GM19240 (cell line): ENCODE measurements at regions not wholly inside any gene's neighbourhood (a gene's known extent, or its start where the extent isn't known, plus 50 kb on each side); places are given as distances from the start of the nearest gene placed in this dataset.
"Not testable (repeated sequence)": the region's sequence is repeated elsewhere in the genome, so short reads cannot be mapped to it uniquely, and the experiment has no call there.

ENCODE experiments used
- DNase-seq: peaks from one replicate; pipeline ENCODE4 v3.0.0; 2011; ENCODE audit warnings: low spot score; ENCODE audit not compliant: insufficient read length

- no peak for DNase-seq
Measured at GRCh38 chr2:16394986-16395550, 270.6 kb downstream of the CYRIA start.

DNA sequence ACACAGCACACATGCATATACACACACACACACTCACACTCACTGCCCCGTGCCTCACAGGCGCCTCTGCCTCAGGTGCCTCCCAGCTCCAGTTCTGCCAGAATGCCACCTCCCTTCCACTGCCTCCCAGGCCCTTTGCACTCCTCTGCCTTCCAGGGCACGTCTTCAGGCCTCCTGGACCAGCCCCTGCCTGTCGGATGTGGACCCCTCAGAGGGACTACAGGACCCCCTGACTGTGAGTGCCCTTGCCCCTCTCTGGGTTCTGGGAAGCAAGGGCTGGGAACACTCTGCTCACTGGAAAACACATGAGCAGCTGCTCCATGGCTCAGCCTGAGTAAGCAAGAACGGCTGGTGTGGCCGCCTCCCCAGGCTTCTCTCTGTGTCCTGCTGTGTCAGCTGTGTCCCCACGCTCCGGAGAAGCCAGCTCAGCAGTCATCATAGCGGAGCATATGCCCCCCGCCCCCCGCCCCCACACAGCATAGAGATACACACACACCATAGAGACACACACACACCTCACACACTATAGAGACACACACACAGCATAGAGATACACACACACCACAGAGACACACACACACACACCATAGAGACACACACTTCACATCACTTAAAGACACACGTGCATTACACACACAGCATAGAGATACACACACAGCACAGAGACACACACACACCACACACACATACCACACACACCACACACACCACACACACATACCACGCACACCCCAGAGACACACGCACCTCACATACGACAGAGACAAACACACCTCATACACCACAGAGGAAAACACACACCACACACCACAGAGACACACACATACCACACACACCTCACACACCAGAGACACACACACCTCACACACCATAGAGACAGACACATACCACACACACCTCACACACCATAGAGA lies 271.3 kb downstream of the CYRIA start:
- DNase-seq, result no peak

DNA sequence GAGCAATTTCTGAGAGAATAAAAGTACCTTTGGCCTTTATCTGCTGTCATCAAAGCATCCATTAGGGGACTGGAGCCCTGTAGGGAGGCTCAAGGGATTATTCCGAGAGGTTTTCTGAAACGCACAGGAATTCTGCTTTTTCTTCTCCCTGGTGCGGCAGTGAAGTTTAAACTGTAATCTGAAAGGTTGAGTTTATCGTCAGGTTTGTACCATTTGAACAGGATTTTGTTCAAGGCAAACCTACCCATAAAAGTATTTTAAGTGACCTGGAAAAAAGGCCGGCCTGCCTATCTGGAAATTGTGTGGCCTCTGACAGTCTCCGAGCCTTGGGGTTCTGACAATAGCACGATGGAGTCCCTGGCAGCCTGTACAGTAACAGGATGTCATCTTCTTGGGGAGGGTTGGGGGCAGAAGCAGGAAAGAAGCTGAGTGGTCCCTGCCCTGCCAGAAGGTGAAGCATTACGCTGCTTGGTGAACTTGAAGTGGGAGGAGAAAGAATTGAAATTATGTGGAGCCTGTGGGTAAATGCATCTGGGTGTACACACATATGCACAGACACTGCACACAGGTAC lies 272.0 kb downstream of the CYRIA start:
- DNase-seq, result no peak

DNA sequence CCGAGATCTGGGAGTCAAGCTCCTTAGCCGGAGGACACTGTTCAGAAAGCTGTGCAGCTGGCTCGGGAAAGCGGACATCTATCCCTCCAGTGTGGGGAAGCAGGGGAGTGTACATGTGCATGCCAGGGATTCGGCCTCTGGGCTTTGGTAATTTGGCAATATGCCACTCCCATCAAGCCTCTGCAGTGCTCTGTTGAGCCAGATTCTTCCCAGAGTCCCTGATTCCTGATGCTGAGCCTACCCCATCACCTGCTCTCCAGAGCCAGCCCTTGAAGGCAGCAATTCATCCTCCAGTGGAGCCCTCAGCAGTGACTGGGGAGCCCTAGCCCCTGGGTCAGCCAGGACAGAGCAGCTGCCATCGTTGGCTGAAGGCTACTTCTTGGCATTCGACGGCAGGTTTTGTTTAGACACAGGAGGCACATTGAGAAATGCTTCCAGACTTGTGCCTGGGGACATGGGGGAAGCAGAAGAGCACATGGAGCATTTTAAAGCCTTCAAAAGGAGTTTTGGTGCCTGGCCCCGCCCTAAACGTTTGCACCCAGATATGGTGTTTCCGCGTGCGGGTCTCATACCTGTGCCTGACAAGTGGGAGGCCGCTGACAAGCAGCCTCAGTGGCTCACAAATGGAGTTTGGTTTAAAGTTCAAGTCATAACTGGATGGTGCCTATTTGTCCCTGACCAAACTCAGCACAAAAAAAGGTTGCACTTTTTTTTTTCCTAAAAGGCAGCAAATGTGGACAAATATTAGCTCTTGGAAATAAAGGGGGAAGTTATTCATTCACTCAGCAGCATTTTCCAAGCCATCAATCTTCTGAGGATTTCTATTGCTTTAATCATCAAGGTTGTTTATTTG lies 272.8 kb downstream of the CYRIA start:
- no peak for DNase-seq

DNA sequence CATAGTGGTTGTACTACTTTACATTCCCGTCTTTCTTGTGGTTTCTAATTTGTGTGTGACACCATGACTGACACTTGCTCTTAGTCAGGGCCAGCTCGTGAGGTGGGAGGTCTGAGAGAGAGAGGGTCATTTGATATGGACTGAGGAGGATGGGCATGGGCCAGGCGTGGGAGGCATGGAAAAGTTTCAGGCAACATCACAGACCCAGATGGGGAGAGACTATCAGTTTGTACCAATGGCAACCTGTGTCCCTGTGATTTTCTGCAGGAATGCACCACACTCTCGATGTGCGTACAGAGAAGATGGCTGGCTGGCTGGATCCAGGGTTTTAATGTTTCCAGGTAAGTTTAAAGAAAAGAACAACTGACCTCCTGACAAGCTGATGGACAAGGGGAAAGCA lies 273.6 kb downstream of the CYRIA start:
- no peak for DNase-seq

DNA sequence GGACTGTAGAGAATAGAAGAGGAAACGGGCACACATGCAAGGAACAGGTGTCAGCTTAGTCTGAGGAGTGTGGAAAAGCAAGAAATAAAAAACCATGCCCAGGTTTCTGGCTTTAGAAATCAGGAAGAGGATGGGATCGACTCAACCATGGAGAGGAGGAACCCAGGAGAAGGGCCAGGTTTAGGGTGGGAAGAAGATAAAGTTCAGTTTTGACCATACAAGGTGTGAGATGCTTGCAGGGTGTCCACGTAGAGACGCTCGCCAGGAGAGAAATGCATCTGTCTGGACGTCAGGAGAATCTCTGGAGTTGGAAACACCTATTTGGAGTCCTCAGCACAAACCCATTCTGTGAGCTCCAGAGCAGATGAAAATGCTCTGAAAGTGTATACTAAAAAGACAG lies 275.1 kb downstream of the CYRIA start:
- no peak for DNase-seq

GRCh38 chr2:16389611-16390010 lies 276.0 kb downstream of the CYRIA start:
- DNase-seq, result no peak

GRCh38 chr2:16388199-16388830 lies 277.3 kb downstream of the CYRIA start:
- not testable (repeated sequence) for DNase-seq

GRCh38 chr2:16387461-16387984 lies 278.1 kb downstream of the CYRIA start:
- DNase-seq, result no peak

DNA sequence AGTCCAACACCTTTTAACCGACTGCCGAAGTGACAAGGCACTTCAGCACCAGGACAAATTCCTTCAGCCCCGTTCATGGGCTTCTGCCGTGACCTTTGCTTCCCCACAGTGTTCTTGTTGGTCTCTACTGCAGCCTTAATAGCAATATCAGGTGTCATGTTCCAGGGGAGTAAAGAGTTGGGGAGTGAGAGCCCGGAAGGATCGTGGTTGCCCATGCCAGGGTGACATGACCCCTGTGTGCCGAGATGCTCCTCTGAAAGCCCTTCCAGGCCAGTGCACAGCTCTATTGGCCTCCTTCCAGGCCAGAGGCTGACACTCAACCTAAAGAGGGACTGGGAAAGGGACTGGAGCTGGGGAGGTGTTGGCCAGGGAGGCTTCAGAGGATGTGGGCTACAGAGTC lies 279.2 kb downstream of the CYRIA start:
- no peak for DNase-seq

GRCh38 chr2:16386031-16386430 lies 279.6 kb downstream of the CYRIA start:
- DNase-seq, result no peak

- DNase-seq, result no peak
Measured at GRCh38 chr2:16385341-16385740, 280.3 kb downstream of the CYRIA start.

DNA sequence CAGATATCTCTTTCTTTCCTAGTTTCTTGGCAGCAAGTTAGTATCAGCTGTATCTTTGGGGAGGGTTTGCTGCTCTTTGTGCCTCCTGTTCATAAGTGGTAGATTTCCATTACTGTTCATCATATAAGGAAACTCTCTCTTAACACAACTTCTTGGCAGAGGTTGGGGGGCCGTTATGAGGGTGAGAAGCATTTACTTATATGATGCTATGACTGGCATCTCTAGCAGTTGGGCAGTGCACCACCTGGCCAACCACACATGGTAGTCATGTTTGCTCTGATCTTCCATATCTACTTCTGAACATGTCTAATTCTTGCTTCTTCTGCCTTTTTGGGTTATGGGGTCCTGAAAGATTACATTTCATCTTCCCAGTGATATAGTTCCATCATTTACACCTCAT lies 282.2 kb downstream of the CYRIA start:
- no peak for DNase-seq

DNA sequence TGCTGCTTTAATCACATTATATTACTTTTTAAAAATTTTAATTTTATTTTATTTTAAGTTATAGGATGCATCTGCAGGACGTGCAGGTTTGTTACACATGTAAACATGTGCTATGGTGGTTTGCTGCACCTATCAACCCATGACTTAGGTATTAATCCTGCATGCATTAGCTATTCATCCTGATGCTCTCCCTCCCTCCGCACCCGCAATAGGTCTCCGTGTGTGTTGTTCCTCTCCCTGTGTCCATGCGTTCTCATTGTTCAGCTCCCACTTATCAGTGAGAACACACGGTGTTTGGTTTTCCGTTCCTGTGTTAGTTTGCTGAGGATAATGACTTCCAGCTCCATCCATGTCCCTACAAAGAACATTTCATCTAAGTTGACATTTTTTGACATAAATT lies 283.2 kb downstream of the CYRIA start:
- no peak for DNase-seq

DNA sequence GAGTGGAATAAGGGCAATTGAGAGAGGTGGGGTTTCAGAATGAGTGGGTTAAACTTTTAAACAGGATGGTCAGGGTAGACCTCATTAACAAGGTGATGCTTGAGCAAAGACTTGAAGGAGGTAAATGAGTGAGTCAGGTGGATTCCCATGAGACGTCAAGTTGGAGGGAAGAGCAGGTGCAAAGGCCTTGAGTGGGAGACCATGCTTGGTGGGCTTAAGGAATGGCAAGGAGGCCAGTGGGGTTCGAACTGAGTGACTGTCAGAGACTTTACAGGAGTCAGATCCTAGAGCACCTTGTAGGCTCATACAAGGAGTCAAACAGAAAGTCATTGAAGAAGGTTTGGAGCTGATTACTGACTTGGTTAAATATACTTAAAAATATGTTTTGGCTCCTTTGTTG lies 284.1 kb downstream of the CYRIA start:
- no peak for DNase-seq

GRCh38 chr2:16379901-16380300 lies 285.7 kb downstream of the CYRIA start:
- DNase-seq, result not testable (repeated sequence)

DNA sequence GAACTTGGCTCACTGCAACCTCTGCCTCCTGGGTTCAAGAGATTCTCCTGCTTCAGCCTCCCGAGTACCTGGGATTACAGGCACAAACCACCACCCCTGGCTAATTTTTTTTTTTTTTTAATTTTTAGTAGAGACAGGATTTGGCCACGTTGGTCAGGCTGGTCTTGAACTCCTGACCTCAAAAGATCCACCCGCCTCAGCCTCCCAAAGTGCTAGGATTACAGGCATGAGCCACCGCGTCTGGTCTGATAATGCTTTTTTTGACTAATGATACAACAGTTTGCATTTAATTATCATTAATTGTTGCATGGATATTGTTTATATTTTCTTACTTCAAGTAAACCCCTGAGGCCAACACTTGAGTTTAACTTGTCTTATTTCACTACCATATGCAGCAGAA lies 286.6 kb downstream of the CYRIA start:
- DNase-seq, result not testable (repeated sequence)

DNA sequence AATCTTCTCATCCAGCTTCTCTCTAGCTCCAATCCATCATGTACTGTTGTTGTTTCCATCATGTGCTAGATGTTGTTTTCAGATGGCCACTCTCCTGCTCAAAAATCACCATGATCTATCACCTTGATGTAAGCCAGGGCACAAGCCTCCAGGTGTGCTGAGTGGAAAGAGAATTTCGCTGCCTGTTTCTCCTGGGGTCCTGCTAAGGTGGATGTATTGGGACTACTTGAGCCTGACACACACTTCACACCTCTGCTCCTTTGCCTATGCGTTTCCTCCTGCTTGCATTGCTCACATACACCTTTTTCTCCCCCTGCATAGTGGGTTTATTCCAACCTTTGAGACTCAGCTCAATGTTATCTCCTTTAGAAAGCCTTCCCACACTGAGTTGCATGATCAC lies 287.6 kb downstream of the CYRIA start:
- no peak for DNase-seq

GRCh38 chr2:16375981-16376380 lies 289.7 kb downstream of the CYRIA start:
- DNase-seq, result no peak

GRCh38 chr2:16375351-16375750 lies 290.3 kb downstream of the CYRIA start:
- no peak for DNase-seq

GRCh38 chr2:16374671-16375070 lies 291.0 kb downstream of the CYRIA start:
- no peak for DNase-seq
